H1 (cell line): ENCODE measurements at regions not wholly inside any gene's neighbourhood (a gene's known extent, or its start where the extent isn't known, plus 50 kb on each side); places are given as distances from the start of the nearest gene placed in this dataset.

ENCODE experiments used
- CTCF ChIA-PET: fragments of 300-600 bp; sonication (Branson Sonifier 250); formaldehyde crosslinking; loops from one replicate; lab custom pipeline; 2021; ENCODE audit not compliant: partially characterized antibody; lab: Charles Lee
- POLR2A ChIA-PET: fragments of 300-600 bp; sonication (Branson Sonifier 250); formaldehyde crosslinking; loops from one replicate; lab custom pipeline; 2021; ENCODE audit warnings: inconsistent platforms; ENCODE audit not compliant: partially characterized antibody; lab: Charles Lee
- DNase-seq, 2 experiments: peaks; one replicate each; pipeline versions ENCODE4 v3.0.0 to v3.0.0-alpha.2; 2010 to 2022; ENCODE audit warnings: low spot score in 2 of 2, low read depth in 1 of 2, mixed read lengths in 1 of 2
- FAIRE-seq: peaks from 2 replicates; lab custom pipeline; 2011; peaks lifted over from hg19 to GRCh38; lab: Jason Lieb, UNC
- H2AFZ ChIP-seq: 2 replicates; pipeline ENCODE4 v1.8.1; 2012; ENCODE audit warnings: low read length, inconsistent platforms
- H2AK5ac ChIP-seq: 2 replicates; pipeline ENCODE4 v1.6.1; 2013; ENCODE audit warnings: low read depth, low read length
- H2BK120ac ChIP-seq: replicated peaks from 2 replicates; pipeline ENCODE3; 2013; ENCODE audit warnings: low read depth, low read length, inconsistent platforms
- H2BK12ac ChIP-seq: 2 replicates; pipeline ENCODE4 v1.6.1; 2013; ENCODE audit warnings: low read depth, low read length
- H2BK15ac ChIP-seq: 2 replicates; pipeline ENCODE4 v1.6.1; 2013; ENCODE audit warnings: low read length
- H2BK20ac ChIP-seq: 2 replicates; pipeline ENCODE4 v1.6.1; 2013; ENCODE audit warnings: low read length
- H2BK5ac ChIP-seq: 2 replicates; pipeline ENCODE4 v1.6.1; 2013; ENCODE audit warnings: low read depth, low read length
- H3K14ac ChIP-seq: 2 replicates; pipeline ENCODE4 v1.6.1; 2013; ENCODE audit warnings: inconsistent platforms; ENCODE audit not compliant: insufficient read length
- H3K18ac ChIP-seq: 2 replicates; pipeline ENCODE4 v1.6.1; 2013; ENCODE audit warnings: low read length; ENCODE audit errors: extremely low read depth
- H3K23ac ChIP-seq: 2 replicates; pipeline ENCODE4 v1.6.1; 2013; ENCODE audit warnings: inconsistent platforms; ENCODE audit not compliant: insufficient read length
- H3K23me2 ChIP-seq: 2 replicates; pipeline ENCODE4 v1.6.1; 2013; ENCODE audit warnings: low read depth, low read length
- H3K27ac ChIP-seq: 2 replicates; pipeline ENCODE4 v1.6.1; 2011; ENCODE audit warnings: low read depth, low read length, inconsistent platforms
- H3K27me3 ChIP-seq, 4 experiments: replicated peaks in 1 of 4; 1 replicate in 1 of 4; 2 replicates in 3 of 4; pipeline versions ENCODE4 v1.6.1 to v1.8.1; 2011 to 2013; ENCODE audit warnings: low read length in 3 of 4, mild to moderate bottlenecking in 3 of 4, inconsistent platforms in 2 of 4, mixed read lengths in 2 of 4, moderate library complexity in 1 of 4; ENCODE audit not compliant: control insufficient read depth in 3 of 4, insufficient read depth in 3 of 4; ENCODE audit errors: extremely low read depth in 1 of 4
- H3K36me3 ChIP-seq, 4 experiments: 2 replicates each; pipeline versions ENCODE4 v1.6.1 to v1.8.1; 2011 to 2013; ENCODE audit warnings: mild to moderate bottlenecking in 4 of 4, low read length in 3 of 4, moderate library complexity in 2 of 4, control low read depth in 1 of 4, inconsistent platforms in 1 of 4; ENCODE audit not compliant: insufficient read depth in 4 of 4, control insufficient read depth in 2 of 4
- H3K4ac ChIP-seq: replicated peaks from 2 replicates; pipeline ENCODE3; 2013; ENCODE audit warnings: low read length, low read depth, mixed read lengths, inconsistent platforms; ENCODE audit not compliant: insufficient read length
- H3K4me1 ChIP-seq, 4 experiments: replicated peaks in 1 of 4; 1 replicate in 1 of 4; 2 replicates in 3 of 4; pipeline versions ENCODE4 v1.6.1 to v1.8.1; 2011 to 2013; ENCODE audit warnings: low read length in 3 of 4, inconsistent platforms in 2 of 4, mixed read lengths in 1 of 4; ENCODE audit not compliant: insufficient read depth in 4 of 4, control insufficient read depth in 3 of 4
- H3K4me2 ChIP-seq, 2 experiments: 2 replicates each; pipeline versions ENCODE4 v1.6.1 to v1.8.1; 2011 to 2013; ENCODE audit warnings: low read depth in 2 of 2, low read length in 2 of 2, control low read depth in 1 of 2, inconsistent platforms in 1 of 2, mild to moderate bottlenecking in 1 of 2; ENCODE audit not compliant: insufficient read depth in 1 of 2
- H3K4me3 ChIP-seq, 4 experiments: fragments of 200-600, 300-600 bp in 1 of 4; sonication (generic), shearing (Covaris generic), sonication (Bioruptor Twin) in 1 of 4; 2 replicates each; pipeline versions ENCODE4 v1.5.1 to v1.8.1; 2011 to 2016; ENCODE audit warnings: low read length in 4 of 4, low read depth in 3 of 4, control low read depth in 2 of 4, inconsistent platforms in 2 of 4, mild to moderate bottlenecking in 2 of 4, mixed read lengths in 1 of 4, moderate library complexity in 1 of 4; ENCODE audit not compliant: insufficient read depth in 2 of 4; ENCODE audit errors: extremely low read depth in 1 of 4
- H3K56ac ChIP-seq: replicated peaks from 2 replicates; pipeline ENCODE3; 2013; ENCODE audit warnings: low read depth, mild to moderate bottlenecking, mixed read lengths, low read length, inconsistent platforms; ENCODE audit not compliant: insufficient read length
- H3K79me1 ChIP-seq: 2 replicates; pipeline ENCODE4 v1.6.1; 2013; ENCODE audit warnings: low read depth, low read length, control low read depth
- H3K79me2 ChIP-seq, 2 experiments: 2 replicates each; pipeline versions ENCODE4 v1.6.1 to v1.8.1; 2012 to 2013; ENCODE audit warnings: low read length in 2 of 2, mild to moderate bottlenecking in 2 of 2, inconsistent platforms in 1 of 2; ENCODE audit not compliant: insufficient read depth in 2 of 2, control insufficient read depth in 1 of 2
- H3K9ac ChIP-seq, 4 experiments: replicated peaks in 1 of 4; 1 replicate in 1 of 4; 2 replicates in 3 of 4; pipeline versions ENCODE4 v1.6.1 to v1.8.1; 2011 to 2013; ENCODE audit warnings: low read depth in 3 of 4, low read length in 3 of 4, control low read depth in 2 of 4, mild to moderate bottlenecking in 2 of 4, moderate library complexity in 2 of 4, inconsistent platforms in 1 of 4; ENCODE audit errors: extremely low read depth in 1 of 4
- H3K9me3 ChIP-seq, 2 experiments: 2 replicates each; pipeline versions ENCODE4 v1.6.1 to v1.8.1; 2012 to 2013; ENCODE audit warnings: mild to moderate bottlenecking in 2 of 2, moderate library complexity in 2 of 2, control low read depth in 1 of 2, inconsistent platforms in 1 of 2, low read depth in 1 of 2, low read length in 1 of 2, mixed read lengths in 1 of 2; ENCODE audit not compliant: insufficient read depth in 2 of 2
- H4K20me1 ChIP-seq, 2 experiments: replicated peaks in 1 of 2; 2 replicates each; pipeline versions ENCODE3 to v1.8.1; 2011 to 2013; ENCODE audit warnings: inconsistent platforms in 2 of 2, low read length in 2 of 2, mild to moderate bottlenecking in 1 of 2; ENCODE audit not compliant: insufficient read depth in 2 of 2, control insufficient read depth in 1 of 2
- H4K5ac ChIP-seq: 2 replicates; pipeline ENCODE4 v1.6.1; 2013; ENCODE audit warnings: low read length, low read depth, mixed read lengths, inconsistent platforms; ENCODE audit not compliant: insufficient read length
- H4K8ac ChIP-seq: 2 replicates; pipeline ENCODE4 v1.8.0; 2013; ENCODE audit warnings: mild to moderate bottlenecking, moderate library complexity, low read length, inconsistent platforms; ENCODE audit not compliant: insufficient read depth; ENCODE audit errors: extremely low read depth
- H4K91ac ChIP-seq: replicated peaks from 2 replicates; pipeline ENCODE3; 2013; ENCODE audit warnings: low read length, mixed read lengths, inconsistent platforms; ENCODE audit not compliant: insufficient read length
- CBX5 ChIP-seq: fragments of 300-800, 300-1000 bp; sonication (generic); IDR thresholded peaks from 2 replicates; pipeline ENCODE4 v1.7.1; 2016; ENCODE audit warnings: antibody characterized with exemption, low read length, low read depth
- CHD2 ChIP-seq: IDR thresholded peaks from 2 replicates; pipeline ENCODE4 v1.6.1; 2012; ENCODE audit warnings: low read length, improper control_type of control experiment
- EP300 ChIP-seq, 2 experiments: IDR thresholded peaks; 1 replicate in 1 of 2; 2 replicates in 1 of 2; pipeline ENCODE4 v1.6.1; 2011 to 2012; ENCODE audit warnings: low read depth in 2 of 2, low read length in 2 of 2, mild to moderate bottlenecking in 2 of 2, borderline replicate concordance in 1 of 2, inconsistent platforms in 1 of 2, moderate library complexity in 1 of 2
- EZH2 ChIP-seq: fragments of 200-600 bp; sonication (generic); IDR thresholded peaks from 2 replicates; pipeline ENCODE4 v1.7.1; 2012; ENCODE audit warnings: low read depth, mild to moderate bottlenecking, moderate library complexity, low read length, inconsistent platforms; ENCODE audit not compliant: severe bottlenecking
- JUN ChIP-seq: IDR thresholded peaks from 2 replicates; pipeline ENCODE4 v1.6.1; 2011; ENCODE audit warnings: low read depth, mild to moderate bottlenecking, improper control_type of control experiment, low read length
- NRF1 ChIP-seq: IDR thresholded peaks from 2 replicates; pipeline ENCODE4 v1.6.1; 2011; ENCODE audit warnings: mild to moderate bottlenecking, low read depth, low read length, improper control_type of control experiment
- POU5F1 ChIP-seq: IDR thresholded peaks from 2 replicates; pipeline ENCODE4 v1.6.1; 2011; ENCODE audit warnings: low read depth, mild to moderate bottlenecking, low read length, moderate library complexity
- RNF2 ChIP-seq: fragments of 200-900, 300-1000 bp; sonication (generic); IDR thresholded peaks from 2 replicates; pipeline ENCODE4 v1.7.1; 2016; ENCODE audit warnings: borderline replicate concordance, low read depth, mild to moderate bottlenecking, antibody characterized with exemption, low read length; ENCODE audit not compliant: poor library complexity, severe bottlenecking; ENCODE audit errors: missing control alignments
- SP2 ChIP-seq: IDR thresholded peaks from 2 replicates; pipeline ENCODE4 v1.6.1; 2012; ENCODE audit warnings: mild to moderate bottlenecking, low read length, inconsistent platforms
- SUZ12 ChIP-seq: fragments of 200-600 bp; sonication (generic); IDR thresholded peaks from 2 replicates; pipeline ENCODE4 v1.6.1; 2012; ENCODE audit warnings: mild to moderate bottlenecking, inconsistent platforms, low read length, moderate library complexity, mixed read lengths
- TBP ChIP-seq: IDR thresholded peaks from 2 replicates; pipeline ENCODE4 v1.6.1; 2011; ENCODE audit warnings: low read depth, low read length, improper control_type of control experiment
- WGBS, 2 experiments: shearing (Covaris generic) in 1 of 2; methylation state at CpG; one replicate each; pipeline versions ENCODE4 v1.1.6 to v1.1.7; 2013 to 2015; ENCODE audit warnings: low lambda C conversion rate in 2 of 2, mixed read lengths in 2 of 2, inconsistent platforms in 1 of 2, low coverage in 1 of 2, missing lambda C conversion rate in 1 of 2; ENCODE audit not compliant: insufficient replicate concordance in 2 of 2, insufficient coverage in 1 of 2, insufficient read length in 1 of 2; ENCODE audit errors: extremely low coverage in 1 of 2, missing lambda C conversion rate in 1 of 2; 5-methylcytosine and 5-hydroxymethylcytosine counted together

DNA sequence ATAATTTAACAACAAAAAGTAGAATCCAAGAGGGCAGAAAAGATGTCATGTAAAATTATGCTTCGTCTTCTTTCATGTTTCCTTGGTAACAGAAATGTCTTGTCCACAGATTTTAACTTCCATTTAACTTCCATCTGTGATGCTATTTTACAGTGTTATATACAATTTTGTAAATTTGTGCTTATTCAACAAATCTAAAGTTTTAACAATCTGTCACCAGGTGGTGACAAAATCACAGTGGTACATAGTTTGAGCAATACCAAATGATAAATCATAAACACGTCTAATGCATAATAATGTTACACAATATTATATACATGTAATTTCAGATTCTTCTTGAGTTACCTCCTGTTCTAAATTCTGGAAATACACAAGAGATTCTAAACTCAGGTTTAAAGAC lies 784.4 kb upstream of the CELF2 start:
- no peaks in the 10 kb centered on the region for H3K27me3 ChIP-seq
- 0 out of 4 replicates have a peak, but pooled peaks cover 0 to 4% of the 10 kb centered on the region in 2 experiments for H3K9me3 ChIP-seq
- DNase-seq (no peak), FAIRE-seq (no peak)
- no peak overlapping the region for H3K14ac ChIP-seq
- H3K23ac ChIP-seq: no peak overlapping the region
- H4K20me1 ChIP-seq: no peaks in the 10 kb centered on the region
- no peak overlapping the region for H4K91ac ChIP-seq
- no peaks in the 10 kb centered on the region for H3K23me2 ChIP-seq
- no peak overlapping the region for H3K56ac ChIP-seq
- H3K27ac ChIP-seq: no peak overlapping the region
- H3K79me1 ChIP-seq: no peaks in the 10 kb centered on the region
- POLR2A ChIA-PET: no interaction called here
- no peak for TF ChIP-seq SP2
- TF ChIP-seq CBX5: no peak
- no peak for TF ChIP-seq JUN
- no peak for TF ChIP-seq NRF1
- no peak for TF ChIP-seq SUZ12
- TF ChIP-seq TBP: no peak
- no peak for TF ChIP-seq EZH2
- TF ChIP-seq CHD2: no peak
- TF ChIP-seq RNF2: no peak
- TF ChIP-seq POU5F1: no peak
- no peak for TF ChIP-seq EP300 (IDR thresholded peaks at IDR 0.05; ENCODE audit: borderline replicate concordance in 1 of 2, low read depth in 2 of 2, low read length in 2 of 2)
- H4K8ac ChIP-seq: no peak overlapping the region
- CTCF ChIA-PET: no interaction called here
- H4K5ac ChIP-seq: no peak overlapping the region
- H3K79me2 ChIP-seq: no peaks in the 10 kb centered on the region
- no peak overlapping the region for H3K4ac ChIP-seq
- H3K18ac ChIP-seq: no peak overlapping the region
- H2BK12ac ChIP-seq: no peak overlapping the region
- H3K36me3 ChIP-seq: no peaks in the 10 kb centered on the region
- WGBS, 2 experiments: 93% methylated on average over 2 of the region's 2 CpGs; no CpG with 5 or more reads in 1 of the 2 experiments
- no peak overlapping the region for H2AFZ ChIP-seq
- no peak overlapping the region for H2BK15ac ChIP-seq
- H3K4me2 ChIP-seq: no peak overlapping the region
- no peak overlapping the region for H2BK20ac ChIP-seq
- H3K4me3 ChIP-seq: no peak overlapping the region
- no peak overlapping the region for H2BK5ac ChIP-seq
- no peak overlapping the region for H2AK5ac ChIP-seq
- H3K9ac ChIP-seq: no peak overlapping the region
- H3K4me1 ChIP-seq: no peaks in the 10 kb centered on the region
- no peak overlapping the region for H2BK120ac ChIP-seq
